IPS-20b (cell line): ENCODE measurements at regions not wholly inside any gene's neighbourhood (a gene's known extent, or its start where the extent isn't known, plus 50 kb on each side); places are given as distances from the start of the nearest gene placed in this dataset.
A peak's percentile ranks its signal among the peaks of the same experiment; 100 is the strongest.
"Not testable (repeated sequence)": the region's sequence is repeated elsewhere in the genome, so short reads cannot be mapped to it uniquely, and the experiment has no call there.

Experiments used
- H3K27ac ChIP-seq: one replicate; pipeline ENCODE4 v1.5.1; 2013; ENCODE audit warnings: low read length
- H3K27me3 ChIP-seq: 2 replicates; pipeline ENCODE4 v1.6.1; 2013; ENCODE audit warnings: mild to moderate bottlenecking, low read length, inconsistent platforms; ENCODE audit not compliant: insufficient read depth
- H3K36me3 ChIP-seq: 2 replicates; pipeline ENCODE4 v1.6.1; 2013; ENCODE audit warnings: low read depth, mild to moderate bottlenecking, inconsistent platforms, low read length, moderate library complexity; ENCODE audit not compliant: insufficient read depth
- H3K4me1 ChIP-seq: 2 replicates; pipeline ENCODE4 v1.6.1; 2013; ENCODE audit warnings: mild to moderate bottlenecking, control low read depth, inconsistent platforms, low read length, moderate library complexity; ENCODE audit not compliant: insufficient read depth
- H3K4me3 ChIP-seq: 2 replicates; pipeline ENCODE4 v1.5.1; 2013; ENCODE audit warnings: mild to moderate bottlenecking, low read length, inconsistent platforms
- H3K9ac ChIP-seq: 2 replicates; pipeline ENCODE4 v1.6.1; 2013; ENCODE audit warnings: low read depth, mild to moderate bottlenecking, inconsistent platforms, low read length, moderate library complexity
- H3K9me3 ChIP-seq: 2 replicates; pipeline ENCODE4 v1.6.1; 2013; ENCODE audit warnings: mild to moderate bottlenecking, low read depth, low read length, inconsistent platforms; ENCODE audit not compliant: insufficient read depth

DNA sequence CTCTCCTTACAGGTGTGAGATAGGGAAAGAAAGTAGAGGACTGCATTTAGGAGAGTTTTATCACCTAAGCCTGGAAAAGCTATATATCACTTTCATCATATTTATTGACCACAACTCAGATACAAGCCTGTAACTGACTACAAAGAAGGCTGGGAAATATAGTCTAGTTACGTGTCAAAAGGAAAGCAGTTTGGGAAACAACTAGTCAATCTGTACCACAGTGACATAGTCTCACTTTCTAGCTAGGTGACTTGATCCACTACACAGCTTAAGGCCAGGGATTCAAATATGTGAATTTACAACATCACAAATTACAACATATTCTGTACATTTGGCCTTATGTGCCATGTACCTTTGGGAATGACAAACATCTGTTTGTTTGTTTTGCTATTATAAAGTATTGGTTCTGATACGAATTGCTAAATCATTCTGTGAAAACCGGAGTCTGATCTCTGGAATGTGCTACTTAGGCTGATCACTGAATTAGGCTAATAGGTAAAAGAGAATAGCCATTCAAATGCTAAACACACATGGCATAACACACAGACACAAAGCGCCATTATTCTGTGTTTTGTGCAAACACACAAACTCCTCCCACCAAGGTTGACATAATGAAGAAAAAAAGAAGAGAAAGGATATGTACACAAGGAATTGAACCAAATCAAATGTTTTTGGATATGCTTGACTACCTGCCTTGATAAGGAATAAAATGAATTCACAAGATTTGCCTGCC is 279.8 kb downstream of the DUSP6 start:
- Histone ChIP-seq H3K27ac (peak overlapping the region; percentile 28), H3K27me3 (no peaks in the 10 kb centered on the region), H3K36me3 (no peaks in the 10 kb centered on the region), H3K9ac (0 out of 2 replicates have a peak overlapping the region, but pooled peaks have one; percentile 41), H3K4me1 (peaks cover 13% of the 10 kb centered on the region; the same call in 1 of the 2 replicates), H3K9me3 (no peaks in the 10 kb centered on the region), H3K4me3 (no peak overlapping the region; the same call in 1 of the 2 replicates)

DNA sequence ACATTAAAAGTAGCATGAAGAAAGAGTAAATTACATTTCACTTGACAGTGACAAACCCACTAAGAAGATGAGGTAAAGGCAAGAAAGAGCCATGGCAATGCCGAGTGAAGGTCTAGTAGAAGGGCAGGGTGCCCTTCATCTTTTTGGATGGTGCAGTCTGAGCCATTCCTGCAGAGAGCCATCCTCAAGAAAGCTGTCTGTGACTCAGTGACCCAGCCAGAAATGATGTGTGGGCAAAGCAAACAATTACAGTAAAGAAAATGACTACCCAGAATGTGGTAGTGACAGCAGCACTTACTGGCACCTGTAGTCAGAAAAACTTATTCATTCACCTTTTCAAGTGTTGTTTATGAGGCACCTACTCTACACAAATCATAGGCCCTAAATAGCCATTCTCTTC is 281.7 kb downstream of the DUSP6 start:
- Histone ChIP-seq H3K4me3 (no peak overlapping the region), H3K27ac (no peak overlapping the region)

DNA sequence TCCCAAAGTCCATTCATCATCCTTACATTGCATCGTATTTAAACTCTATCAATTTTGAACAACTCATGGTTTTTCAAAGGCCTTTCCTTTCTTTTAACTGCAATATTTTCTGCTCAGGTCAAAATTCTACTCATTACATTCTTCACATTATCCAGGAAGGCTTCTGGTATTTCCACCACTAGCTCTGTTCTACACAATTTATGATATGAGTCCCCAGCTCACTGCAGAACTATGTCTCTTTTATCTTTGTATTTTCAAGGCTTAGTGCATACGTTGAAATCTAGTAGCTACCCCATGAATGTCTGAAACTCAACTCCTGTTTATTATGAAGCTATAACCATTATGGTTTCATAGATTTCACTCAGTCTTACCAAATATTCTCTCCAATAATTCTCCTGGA is 282.9 kb downstream of the DUSP6 start:
- H3K36me3 ChIP-seq = no peaks in the 10 kb centered on the region
- H3K9me3 ChIP-seq = no peaks in the 10 kb centered on the region
- no peak overlapping the region for H3K4me3 ChIP-seq
- no peak overlapping the region for H3K9ac ChIP-seq
- H3K27me3 ChIP-seq = no peaks in the 10 kb centered on the region
- peaks cover 13% of the 10 kb centered on the region; the same call in 1 of the 2 replicates for H3K4me1 ChIP-seq
- H3K27ac ChIP-seq = no peak overlapping the region

More for the DNA sequence above, 281.7 kb downstream of the DUSP6 start:
- Histone ChIP-seq H3K27me3 (no peaks in the 10 kb centered on the region), H3K9me3 (no peaks in the 10 kb centered on the region), H3K9ac (no peak overlapping the region), H3K36me3 (no peaks in the 10 kb centered on the region), H3K4me1 (peaks cover 13% of the 10 kb centered on the region; the same call in 1 of the 2 replicates)

DNA sequence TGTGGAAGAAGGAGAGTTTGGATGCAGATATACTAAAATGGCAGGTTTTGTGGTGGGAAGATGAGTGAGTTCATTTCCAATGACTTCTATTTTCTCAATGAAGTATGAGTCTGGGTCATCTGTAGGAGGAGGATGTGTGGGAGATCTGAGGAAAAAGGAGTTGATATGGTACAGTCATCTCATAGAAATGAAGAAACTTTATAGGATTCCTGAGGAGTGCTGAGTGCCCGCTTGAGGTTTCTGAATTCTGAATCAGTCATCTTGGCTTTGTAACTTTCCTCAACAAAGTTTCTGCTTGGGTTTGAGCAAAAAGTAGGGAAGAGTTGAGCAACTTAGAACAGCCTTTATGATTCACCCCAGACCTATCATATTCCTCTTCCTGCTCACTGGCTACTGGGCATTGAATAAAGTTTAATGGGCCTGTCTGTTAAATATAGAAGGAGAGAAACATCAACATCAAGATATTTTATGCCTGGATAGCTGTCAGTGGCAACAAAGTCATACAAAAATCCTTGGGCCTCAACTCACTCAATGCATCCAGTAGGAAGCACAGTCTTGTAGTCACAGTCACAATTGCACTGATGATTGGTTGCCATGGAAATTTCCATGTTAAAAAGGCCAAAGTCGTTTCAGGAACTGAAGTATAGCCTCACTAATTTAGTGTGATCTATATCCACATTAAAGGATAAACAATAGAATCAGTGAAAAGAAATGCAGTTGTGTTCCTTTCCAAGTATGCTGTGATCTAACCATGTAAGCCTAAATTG is 284.7 kb downstream of the DUSP6 start:
- no peak overlapping the region for H3K9ac ChIP-seq
- no peak overlapping the region for H3K4me3 ChIP-seq
- peaks cover 5% of the 10 kb centered on the region; the same call in 1 of the 2 replicates for H3K4me1 ChIP-seq
- H3K9me3 ChIP-seq = no peaks in the 10 kb centered on the region
- H3K27ac ChIP-seq = no peak overlapping the region
- H3K36me3 ChIP-seq = no peaks in the 10 kb centered on the region
- H3K27me3 ChIP-seq = no peaks in the 10 kb centered on the region

DNA sequence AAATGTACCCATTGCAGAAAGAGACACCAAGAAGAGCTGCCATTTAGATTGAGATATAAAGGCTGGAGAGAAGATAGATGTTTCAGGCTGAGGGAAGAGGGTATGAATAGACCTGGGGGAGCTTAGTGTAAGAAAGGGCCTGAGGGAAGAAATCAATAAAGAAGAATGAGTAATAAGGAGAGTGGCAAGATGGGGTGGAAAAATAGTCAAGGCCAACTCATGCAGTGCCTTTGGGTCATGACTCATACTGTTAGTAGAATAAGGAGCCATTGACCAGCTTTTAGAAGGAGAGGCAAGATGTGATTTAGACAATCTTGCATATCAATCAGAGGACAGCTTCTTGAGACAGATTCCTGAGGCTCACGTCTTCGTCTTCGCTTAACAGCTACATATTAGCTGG is 287.5 kb downstream of the DUSP6 start:
- no peaks in the 10 kb centered on the region for H3K4me1 ChIP-seq
- H3K36me3 ChIP-seq = no peaks in the 10 kb centered on the region
- H3K9me3 ChIP-seq = no peaks in the 10 kb centered on the region
- H3K27ac ChIP-seq = no peak overlapping the region
- no peaks in the 10 kb centered on the region for H3K27me3 ChIP-seq
- H3K9ac ChIP-seq = no peak overlapping the region
- no peak overlapping the region for H3K4me3 ChIP-seq

DNA sequence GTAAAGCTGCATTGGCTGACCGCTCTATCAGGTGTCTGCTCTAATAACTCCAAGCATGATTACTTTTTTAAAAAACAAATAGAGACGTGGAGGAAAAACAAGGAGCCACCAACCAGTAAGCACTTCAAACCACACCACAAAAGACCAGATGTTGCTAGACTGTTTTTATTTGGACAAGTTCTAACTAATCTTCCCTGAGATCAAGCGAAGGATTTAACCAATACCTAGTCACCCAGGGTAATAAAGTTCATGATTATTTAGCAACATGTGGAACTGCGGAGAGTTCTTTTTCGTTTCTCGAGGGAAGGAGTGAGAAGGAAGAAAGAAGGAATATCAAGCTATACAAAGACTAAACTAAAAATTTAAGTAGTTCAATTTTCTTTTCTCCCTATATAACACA is 288.1 kb downstream of the DUSP6 start:
- no peak overlapping the region for H3K4me3 ChIP-seq
- H3K27ac ChIP-seq = no peak overlapping the region
- no peaks in the 10 kb centered on the region; the same call in 1 of the 2 replicates for H3K4me1 ChIP-seq
- H3K9ac ChIP-seq = no peak overlapping the region
- H3K36me3 ChIP-seq = no peaks in the 10 kb centered on the region
- no peaks in the 10 kb centered on the region for H3K9me3 ChIP-seq
- no peaks in the 10 kb centered on the region for H3K27me3 ChIP-seq

DNA sequence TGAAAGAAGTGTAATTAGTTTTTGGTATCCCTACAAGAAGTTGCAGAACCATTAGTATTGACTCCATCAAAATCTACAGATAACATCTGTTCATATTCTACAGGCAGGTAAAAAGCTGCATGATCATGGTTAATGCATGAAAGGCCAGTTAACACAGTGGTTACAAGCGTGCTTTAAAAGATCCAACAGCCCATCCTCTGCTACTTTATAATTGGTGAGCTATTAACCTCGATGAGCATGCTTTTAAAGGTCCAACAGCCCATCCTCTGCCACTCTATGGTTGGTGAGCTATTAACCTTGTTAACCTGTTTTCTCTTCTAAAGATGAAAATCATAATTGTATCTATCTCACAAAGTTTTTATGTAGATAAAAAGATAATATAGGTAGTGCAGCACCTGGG is 289.3 kb downstream of the DUSP6 start:
- no peaks in the 10 kb centered on the region for H3K9me3 ChIP-seq

DNA sequence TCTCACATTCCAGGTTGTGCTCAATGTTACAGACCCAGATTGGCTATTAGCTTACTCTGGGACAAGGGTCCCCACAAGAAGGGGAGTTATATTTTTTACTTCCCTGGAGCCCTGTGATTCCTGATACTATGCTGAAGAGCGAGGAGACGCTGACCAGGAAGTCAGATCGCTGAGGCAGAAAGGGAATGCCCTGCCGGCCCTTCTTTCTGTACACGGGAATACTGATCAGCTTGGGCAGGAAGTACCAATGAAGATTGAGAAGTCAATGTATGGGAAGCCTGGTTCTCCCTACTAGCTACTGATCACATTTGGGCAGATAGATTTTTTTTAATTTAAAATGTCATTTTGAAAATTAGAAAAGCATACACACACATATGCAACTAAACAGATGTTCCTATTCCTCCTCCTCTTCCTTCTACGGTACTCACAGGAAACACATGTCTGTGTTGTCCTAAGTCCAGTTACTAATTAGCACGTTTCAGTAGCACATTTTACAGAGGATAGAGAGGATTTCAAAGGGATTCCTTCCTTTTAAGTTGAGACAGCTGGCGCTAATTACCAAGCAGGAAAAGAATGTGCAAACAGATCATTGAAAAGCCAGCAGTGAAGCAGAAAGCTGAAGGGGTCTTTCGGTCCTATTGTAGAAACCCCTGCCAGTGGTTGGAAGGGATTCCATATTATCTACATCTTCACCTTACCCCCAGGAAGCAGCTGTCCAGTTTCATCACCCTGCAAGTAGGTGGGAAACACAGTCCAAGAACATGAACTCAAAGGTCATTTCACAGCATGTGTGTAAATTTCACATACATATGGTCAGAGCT is 292.4 kb downstream of the DUSP6 start:
- H3K36me3 ChIP-seq = no peaks in the 10 kb centered on the region
- no peak overlapping the region for H3K9ac ChIP-seq
- H3K4me3 ChIP-seq = no peak overlapping the region
- H3K9me3 ChIP-seq = no peaks in the 10 kb centered on the region
- no peak overlapping the region for H3K27ac ChIP-seq
- H3K27me3 ChIP-seq = no peaks in the 10 kb centered on the region
- no peaks in the 10 kb centered on the region; the same call in 1 of the 2 replicates for H3K4me1 ChIP-seq

More for the DNA sequence above, 289.3 kb downstream of the DUSP6 start:
- Histone ChIP-seq H3K27ac (no peak overlapping the region), H3K9ac (no peak overlapping the region), H3K27me3 (no peaks in the 10 kb centered on the region), H3K4me1 (no peaks in the 10 kb centered on the region; the same call in 1 of the 2 replicates), H3K36me3 (no peaks in the 10 kb centered on the region), H3K4me3 (no peak overlapping the region)

DNA sequence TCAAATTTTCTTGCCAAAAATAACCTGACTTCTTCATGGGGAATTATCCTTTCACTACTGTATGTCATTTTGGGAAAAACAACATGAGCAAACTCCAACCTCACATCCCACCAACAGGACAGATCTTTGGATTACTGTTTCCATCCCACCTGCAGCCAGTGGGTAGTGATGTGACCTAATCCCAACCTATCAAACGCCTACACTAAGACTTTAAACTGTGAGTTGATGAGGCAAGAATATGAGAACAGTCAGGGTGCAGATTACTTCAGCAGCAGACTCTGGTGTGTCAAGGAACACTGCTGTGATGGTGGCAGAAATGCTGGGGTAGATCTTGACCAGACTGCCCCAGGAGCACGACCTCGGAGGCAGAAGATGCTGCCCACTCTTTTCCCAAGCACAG is 293.2 kb downstream of the DUSP6 start:
- Histone ChIP-seq H3K27ac (no peak overlapping the region), H3K9me3 (no peaks in the 10 kb centered on the region), H3K9ac (no peak overlapping the region), H3K36me3 (no peaks in the 10 kb centered on the region), H3K4me3 (no peak overlapping the region), H3K4me1 (no peaks in the 10 kb centered on the region; the same call in 1 of the 2 replicates), H3K27me3 (no peaks in the 10 kb centered on the region)

DNA sequence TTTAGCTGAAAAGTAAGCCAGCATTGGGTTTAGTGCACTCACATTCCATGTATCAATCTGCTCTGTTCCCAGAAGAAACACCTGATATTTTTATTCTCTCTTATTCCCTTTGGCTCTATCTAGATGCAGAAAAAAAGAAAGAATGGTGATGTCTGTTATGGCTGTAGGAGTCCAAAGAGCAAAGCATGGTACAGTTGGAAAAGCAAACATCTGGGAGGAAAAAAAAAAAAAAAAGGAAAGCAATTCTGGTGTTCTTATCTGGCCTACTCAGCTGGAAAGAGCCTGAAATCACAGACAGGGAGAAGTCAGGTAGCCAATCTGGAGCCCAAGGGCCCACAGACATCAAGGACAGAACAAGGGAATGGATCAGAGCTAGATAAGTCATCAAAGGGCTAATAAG is 293.9 kb downstream of the DUSP6 start:
- Histone ChIP-seq H3K27ac (no peak overlapping the region), H3K4me3 (no peak overlapping the region)

DNA sequence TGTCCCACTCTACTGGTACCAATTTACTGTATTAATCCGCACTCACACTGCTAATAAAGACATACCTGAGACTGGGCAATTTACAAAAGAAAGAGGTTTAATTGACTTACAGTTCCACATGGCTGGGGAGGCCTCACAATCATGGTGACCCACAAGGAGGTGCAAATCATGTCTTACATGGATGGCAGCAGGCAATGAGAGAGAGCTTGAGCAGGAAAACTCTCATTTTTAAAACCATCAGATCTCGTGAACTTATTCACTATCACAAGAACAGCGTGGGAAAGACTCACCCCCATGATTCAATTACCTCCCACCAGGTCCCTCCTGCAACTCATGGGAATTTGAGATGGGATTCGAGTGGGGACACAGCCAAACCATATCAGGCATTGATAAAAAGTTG is 298.5 kb downstream of the DUSP6 start:
- not testable (repeated sequence) for H3K27me3 ChIP-seq, H3K9me3 ChIP-seq, H3K36me3 ChIP-seq, H3K4me1 ChIP-seq, H3K27ac ChIP-seq, H3K4me3 ChIP-seq, H3K9ac ChIP-seq

More for the DNA sequence above, 293.9 kb downstream of the DUSP6 start:
- Histone ChIP-seq H3K27me3 (no peaks in the 10 kb centered on the region), H3K9me3 (no peaks in the 10 kb centered on the region), H3K36me3 (no peaks in the 10 kb centered on the region), H3K9ac (no peak overlapping the region), H3K4me1 (no peaks in the 10 kb centered on the region; the same call in 1 of the 2 replicates)
